PFSK-1 (cell line): ENCODE measurements at regions not wholly inside any gene's neighbourhood (a gene's known extent, or its start where the extent isn't known, plus 50 kb on each side); places are given as distances from the start of the nearest gene placed in this dataset.

Source experiments
- FOXP2 ChIP-seq: optimal IDR thresholded peaks from 2 replicates; pipeline ENCODE3; 2011; ENCODE audit warnings: borderline replicate concordance, control low read depth, inconsistent platforms; ENCODE audit not compliant: insufficient read depth; ENCODE audit errors: extremely low read length, extremely low read depth
- POLR2AphosphoS5 ChIP-seq: IDR thresholded peaks from 2 replicates; pipeline ENCODE4 v1.6.1; 2012; ENCODE audit warnings: low read depth, mild to moderate bottlenecking, control low read depth, low read length, moderate library complexity
- REST ChIP-seq, 2 experiments: IDR thresholded peaks; 2 replicates each; pipeline versions ENCODE4 v1.6.1 to v1.8.0; 2011 to 2012; ENCODE audit warnings: low read depth in 2 of 2, low read length in 2 of 2, control low read depth in 1 of 2, inconsistent platforms in 1 of 2, mild to moderate bottlenecking in 1 of 2, moderate library complexity in 1 of 2; ENCODE audit not compliant: insufficient read depth in 1 of 2
- SIN3A ChIP-seq: IDR thresholded peaks from 2 replicates; pipeline ENCODE4 v1.6.1; 2012; ENCODE audit warnings: mild to moderate bottlenecking, low read length, moderate library complexity, borderline replicate concordance; ENCODE audit not compliant: insufficient read depth
- TAF1 ChIP-seq: IDR thresholded peaks from 2 replicates; pipeline ENCODE4 v1.6.1; 2012; ENCODE audit warnings: low read length, control low read depth, borderline replicate concordance; ENCODE audit not compliant: insufficient read depth

GRCh38 chr6:24053057-24053456, 73.0 kb upstream of the NRSN1 start:
- TF ChIP-seq FOXP2, result no peak
- TF ChIP-seq SIN3A, result no peak
- TF ChIP-seq REST (IDR thresholded peaks at IDR 0.05; ENCODE audit: insufficient read depth in 1 of 2, low read depth in 2 of 2, low read length in 2 of 2), result no peak
- TF ChIP-seq TAF1, result no peak
- TF ChIP-seq POLR2AphosphoS5, result no peak

DNA sequence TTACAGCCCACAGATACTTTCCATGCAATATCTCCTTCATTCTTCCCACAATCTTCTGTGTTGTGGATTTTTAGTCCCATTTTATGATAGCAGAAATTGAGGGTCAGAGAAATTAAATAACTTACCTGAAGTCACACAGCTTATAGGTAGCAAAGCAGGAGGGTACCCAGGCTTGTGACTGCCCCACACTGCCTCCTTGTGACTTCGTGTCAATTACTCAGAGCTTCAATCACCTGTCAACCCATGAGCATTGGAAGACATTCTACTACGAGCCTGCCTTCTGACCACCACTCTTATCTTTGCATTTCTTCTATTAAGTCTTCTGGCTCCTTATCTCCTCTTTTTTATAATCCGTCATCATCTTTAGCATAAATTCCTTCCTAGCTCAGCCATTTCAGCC, 71.6 kb upstream of the NRSN1 start:
- no peak for TF ChIP-seq REST (IDR thresholded peaks at IDR 0.05; ENCODE audit: insufficient read depth in 1 of 2, low read depth in 2 of 2, low read length in 2 of 2)
- TF ChIP-seq SIN3A, result no peak
- TF ChIP-seq FOXP2, result no peak
- TF ChIP-seq TAF1, result no peak
- no peak for TF ChIP-seq POLR2AphosphoS5

GRCh38 chr6:24056567-24056966, 69.4 kb upstream of the NRSN1 start:
- no peak for TF ChIP-seq POLR2AphosphoS5
- TF ChIP-seq TAF1, result no peak
- TF ChIP-seq SIN3A, result no peak
- no peak for TF ChIP-seq REST (IDR thresholded peaks at IDR 0.05; ENCODE audit: insufficient read depth in 1 of 2, low read depth in 2 of 2, low read length in 2 of 2)
- TF ChIP-seq FOXP2, result no peak

- TF ChIP-seq TAF1, result no peak
- no peak for TF ChIP-seq FOXP2
- no peak for TF ChIP-seq REST (IDR thresholded peaks at IDR 0.05; ENCODE audit: insufficient read depth in 1 of 2, low read depth in 2 of 2, low read length in 2 of 2)
These were observed 69.0 kb upstream of the NRSN1 start for GRCh38 chr6:24057030-24057429.

DNA sequence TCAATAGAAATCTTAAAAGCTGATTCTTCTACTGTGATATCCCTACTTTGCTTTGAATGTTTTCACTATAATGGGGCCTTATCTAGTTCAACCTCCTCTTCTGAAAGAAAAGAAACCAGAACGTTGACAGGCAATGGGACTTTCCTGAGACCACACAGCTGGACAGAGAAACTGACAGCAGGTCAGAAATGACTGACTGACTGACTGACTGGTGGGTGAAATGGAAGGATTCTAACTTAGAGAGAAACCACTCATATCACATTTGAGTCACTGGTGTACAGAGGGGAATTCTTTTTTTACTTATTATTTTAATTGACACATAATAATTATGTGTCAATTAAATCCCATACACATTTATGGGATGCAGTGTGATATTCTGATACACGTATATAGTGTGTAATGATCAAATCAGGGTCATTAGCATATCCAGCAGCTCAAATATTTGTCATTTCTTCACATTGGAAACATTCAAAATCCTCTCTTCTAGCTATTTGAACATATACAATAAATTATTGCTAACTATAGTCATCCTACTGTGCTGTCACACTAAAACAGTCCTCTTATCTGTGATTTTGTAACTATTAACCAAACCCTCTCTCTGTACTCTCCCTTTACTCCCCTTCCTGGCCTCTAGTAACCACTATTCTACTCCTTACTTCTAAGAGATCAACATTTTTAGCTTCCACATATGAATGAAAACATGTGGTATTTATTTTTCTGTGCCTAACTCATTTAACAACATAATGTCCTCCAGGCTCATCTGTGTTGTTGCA, 64.8 kb upstream of the NRSN1 start:
- TF ChIP-seq REST (IDR thresholded peaks at IDR 0.05; ENCODE audit: insufficient read depth in 1 of 2, low read depth in 2 of 2, low read length in 2 of 2), result no peak
